ENCODE measurements at regions not wholly inside any gene's neighbourhood (a gene's known extent, or its start where the extent isn't known, plus 50 kb on each side); places are given as distances from the start of the nearest gene placed in this dataset.

DNA sequence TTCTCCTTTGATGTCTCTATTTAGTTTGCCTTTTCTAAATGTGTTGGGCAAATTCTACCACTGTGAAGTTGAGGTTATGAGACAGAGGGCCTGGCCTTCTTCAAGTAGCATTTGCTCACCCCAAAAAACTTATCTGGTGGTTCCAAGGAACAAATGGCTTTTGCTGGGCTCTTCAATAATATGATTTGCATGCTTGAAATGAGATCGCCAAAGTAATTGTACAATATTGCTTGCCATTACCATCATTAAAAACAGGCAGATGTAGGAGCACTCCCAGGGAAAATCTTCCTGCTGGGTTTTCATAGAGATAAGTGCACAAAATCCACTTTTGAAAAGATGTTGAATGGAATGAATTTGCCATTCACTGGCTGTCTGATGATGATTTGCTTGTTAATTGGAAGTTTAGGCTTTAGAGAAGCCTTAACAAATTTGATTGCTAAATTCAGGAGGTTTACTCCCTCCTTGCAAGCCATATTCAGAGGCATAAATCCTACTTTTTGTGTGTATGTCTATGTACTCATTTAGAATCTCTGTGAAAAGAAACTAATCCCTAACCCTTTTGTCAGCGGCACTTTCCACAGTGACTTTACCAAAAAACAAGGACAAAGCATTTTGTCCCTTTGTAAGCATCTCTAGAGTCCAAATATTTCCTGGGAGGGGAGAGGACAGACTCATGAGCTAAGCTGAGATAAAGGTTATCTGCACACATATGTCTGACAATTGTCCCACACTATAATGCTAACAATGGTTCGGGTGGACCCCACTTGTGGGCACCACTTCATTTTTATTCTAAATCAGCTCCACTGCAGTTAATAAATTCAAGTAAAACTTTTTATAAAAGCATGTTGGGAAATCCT is 240.8 kb upstream of the PIK3C3 start:
- no peaks in the 10 kb centered on the region for H3K36me3 ChIP-seq (ENCODE audit: control insufficient read depth in 2 of 2, insufficient read depth in 2 of 2, low read length in 1 of 2)
- no peaks in the 10 kb centered on the region for H4K20me1 ChIP-seq (ENCODE audit: control insufficient read depth, insufficient read depth)
- H3K79me2 ChIP-seq (ENCODE audit: control insufficient read depth, insufficient read depth, low read length) = no peaks in the 10 kb centered on the region
- in situ Hi-C loops (cut with MboI) = no loop called here
- intact Hi-C loops (cut with micrococcal nuclease; ENCODE audit: unreplicated experiment) = no loop called here
- BruUV-seq (replicated peaks) = no TSS peak
- CTCF ChIA-PET = no interaction called here
- ATAC-seq (no peak), DNase-seq (ENCODE audit: low read depth, low spot score) (no peak), FAIRE-seq (no peak)
- POLR2A ChIA-PET = no interaction called here
- TF ChIP-seq MLLT1 (IDR thresholded peaks at IDR 0.05) (no peak), SKIL (IDR thresholded peaks at IDR 0.05; ENCODE audit: low read depth, poor library complexity, severe bottlenecking) (no peak), MEF2B (IDR thresholded peaks at IDR 0.05; ENCODE audit: partially characterized antibody, poor library complexity, severe bottlenecking) (no peak), ZNF24 (IDR thresholded peaks at IDR 0.05) (no peak), E2F8 (IDR thresholded peaks at IDR 0.05; ENCODE audit: low read depth, partially characterized antibody) (no peak), MYC (IDR thresholded peaks at IDR 0.05; ENCODE audit: insufficient read depth, insufficient read length, insufficient replicate concordance, low read length, severe bottlenecking) (no peak), RUNX3 (IDR thresholded peaks at IDR 0.05; ENCODE audit: low read length) (no peak), CTCF (IDR thresholded peaks at IDR 0.05 in 2 of 3, conservative IDR thresholded peaks at IDR 0.05 in 1 of 3; ENCODE audit: control insufficient read depth in 2 of 3, extremely low read depth in 1 of 3, insufficient read depth in 1 of 3, low read depth in 3 of 3, low read length in 3 of 3) (no peak), POLR2A (IDR thresholded peaks at IDR 0.05; ENCODE audit: low read depth, low read length) (no peak), SIN3A (IDR thresholded peaks at IDR 0.05; ENCODE audit: low read depth, low read length) (no peak), MYB (IDR thresholded peaks at IDR 0.05; ENCODE audit: borderline replicate concordance, low read depth, low read length) (no peak), HDGF (IDR thresholded peaks at IDR 0.05) (no peak), KAT2A (conservative IDR thresholded peaks at IDR 0.05; ENCODE audit: control insufficient read depth, low read depth, low read length) (no peak), SMAD5 (IDR thresholded peaks at IDR 0.05; ENCODE audit: low read depth) (no peak), RBBP5 (conservative IDR thresholded peaks at IDR 0.05) (no peak), ASH2L (IDR thresholded peaks at IDR 0.05; ENCODE audit: borderline replicate concordance, low read depth) (no peak)
- 52% methylated on average over 3 of the region's 3 CpGs for WGBS (ENCODE audit: insufficient coverage, insufficient replicate concordance, low lambda C conversion rate, missing lambda C conversion rate)
- SMC1A ChIA-PET (ENCODE audit: uncharacterized antibody, unreplicated experiment) = no interaction called here
- no peak overlapping the region for H3K9ac ChIP-seq (ENCODE audit: control insufficient read depth, insufficient read depth, low read length)
- RAD21 ChIA-PET (ENCODE audit: unreplicated experiment) = no interaction called here
- H3K4me3 ChIP-seq = no peak overlapping the region
- H3K4me2 ChIP-seq (ENCODE audit: control insufficient read depth, insufficient read depth) = no peak overlapping the region
- no peak overlapping the region for H2AFZ ChIP-seq (ENCODE audit: control insufficient read depth, low read depth, low read length)
- H3K27ac ChIP-seq (ENCODE audit: control insufficient read depth, insufficient read depth) = no peak overlapping the region
- H3K4me1 ChIP-seq (ENCODE audit: control insufficient read depth, insufficient read depth, low read length) = no peaks in the 10 kb centered on the region
- H3K27me3 ChIP-seq (replicated peaks in 1 of 2; ENCODE audit: control insufficient read depth in 2 of 2, insufficient read depth in 2 of 2, low read length in 1 of 2) = no peaks in the 10 kb centered on the region
- no peaks in the 10 kb centered on the region for H3K9me3 ChIP-seq (replicated peaks; ENCODE audit: control insufficient read depth, insufficient read depth, low read length)

All from GM12878 (cell line).